ENCODE measurements at regions not wholly inside any gene's neighbourhood (a gene's known extent, or its start where the extent isn't known, plus 50 kb on each side); places are given as distances from the start of the nearest gene placed in this dataset.

- in situ Hi-C loops (cut with HindIII; ENCODE audit: low pct_ligation_motif_present, low pct_unique_long_range_greater_than_20kb, low sequenced_read_pairs) = no loop called here
Measured at GRCh38 chr3:74564560-74564959, 49.9 kb downstream of the CNTN3 start.

GRCh38 chr3:74562558-74563269 is 51.7 kb downstream of the CNTN3 start:
- DNase-seq = no peak
- in situ Hi-C loops (cut with HindIII; ENCODE audit: low pct_ligation_motif_present, low pct_unique_long_range_greater_than_20kb, low sequenced_read_pairs) = no loop called here

More at GRCh38 chr3:74564560-74564959, 49.9 kb downstream of the CNTN3 start:
- DNase-seq = no peak

- in situ Hi-C loops (cut with HindIII; ENCODE audit: low pct_ligation_motif_present, low pct_unique_long_range_greater_than_20kb, low sequenced_read_pairs) = no loop called here
- DNase-seq = no peak
Measured at GRCh38 chr3:74561881-74562280, 52.6 kb downstream of the CNTN3 start.

GRCh38 chr3:74559261-74559660 is 55.2 kb downstream of the CNTN3 start:
- in situ Hi-C loops (cut with HindIII; ENCODE audit: low pct_ligation_motif_present, low pct_unique_long_range_greater_than_20kb, low sequenced_read_pairs) = no loop called here
- no peak for DNase-seq

- in situ Hi-C loops (cut with HindIII; ENCODE audit: low pct_ligation_motif_present, low pct_unique_long_range_greater_than_20kb, low sequenced_read_pairs) = no loop called here
Measured at GRCh38 chr3:74550686-74551085, 63.8 kb downstream of the CNTN3 start.

GRCh38 chr3:74546426-74546825 is 68.0 kb downstream of the CNTN3 start:
- in situ Hi-C loops (cut with HindIII; ENCODE audit: low pct_ligation_motif_present, low pct_unique_long_range_greater_than_20kb, low sequenced_read_pairs) = no loop called here

More at GRCh38 chr3:74550686-74551085, 63.8 kb downstream of the CNTN3 start:
- DNase-seq = no peak

GRCh38 chr3:74542441-74542840 is 72.0 kb downstream of the CNTN3 start:
- in situ Hi-C loops (cut with HindIII; ENCODE audit: low pct_ligation_motif_present, low pct_unique_long_range_greater_than_20kb, low sequenced_read_pairs) = no loop called here

More at GRCh38 chr3:74546426-74546825, 68.0 kb downstream of the CNTN3 start:
- no peak for DNase-seq

GRCh38 chr3:74539876-74540275 is 74.6 kb downstream of the CNTN3 start:
- in situ Hi-C loops (cut with HindIII; ENCODE audit: low pct_ligation_motif_present, low pct_unique_long_range_greater_than_20kb, low sequenced_read_pairs) = no loop called here
- no peak for DNase-seq

More at GRCh38 chr3:74542441-74542840, 72.0 kb downstream of the CNTN3 start:
- no peak for DNase-seq

- no peak for DNase-seq
- in situ Hi-C loops (cut with HindIII; ENCODE audit: low pct_ligation_motif_present, low pct_unique_long_range_greater_than_20kb, low sequenced_read_pairs) = no loop called here
Measured at GRCh38 chr3:74538669-74539068, 75.8 kb downstream of the CNTN3 start.

- in situ Hi-C loops (cut with HindIII; ENCODE audit: low pct_ligation_motif_present, low pct_unique_long_range_greater_than_20kb, low sequenced_read_pairs) = no loop called here
- no peak for DNase-seq
Measured at GRCh38 chr3:74537857-74538256, 76.6 kb downstream of the CNTN3 start.

- DNase-seq = no peak
- in situ Hi-C loops (cut with HindIII; ENCODE audit: low pct_ligation_motif_present, low pct_unique_long_range_greater_than_20kb, low sequenced_read_pairs) = no loop called here
Measured at GRCh38 chr3:74537164-74537563, 77.3 kb downstream of the CNTN3 start.

GRCh38 chr3:74535281-74535680 is 79.2 kb downstream of the CNTN3 start:
- in situ Hi-C loops (cut with HindIII; ENCODE audit: low pct_ligation_motif_present, low pct_unique_long_range_greater_than_20kb, low sequenced_read_pairs) = no loop called here
- DNase-seq = no peak

GRCh38 chr3:74534611-74535010 is 79.8 kb downstream of the CNTN3 start:
- DNase-seq = no peak
- in situ Hi-C loops (cut with HindIII; ENCODE audit: low pct_ligation_motif_present, low pct_unique_long_range_greater_than_20kb, low sequenced_read_pairs) = no loop called here

- in situ Hi-C loops (cut with HindIII; ENCODE audit: low pct_ligation_motif_present, low pct_unique_long_range_greater_than_20kb, low sequenced_read_pairs) = no loop called here
- no peak for DNase-seq
Measured at GRCh38 chr3:74532446-74532845, 82.0 kb downstream of the CNTN3 start.

GRCh38 chr3:74531491-74531890 is 83.0 kb downstream of the CNTN3 start:
- DNase-seq = no peak
- in situ Hi-C loops (cut with HindIII; ENCODE audit: low pct_ligation_motif_present, low pct_unique_long_range_greater_than_20kb, low sequenced_read_pairs) = no loop called here

GRCh38 chr3:74529145-74529544 is 85.3 kb downstream of the CNTN3 start:
- DNase-seq = no peak
- in situ Hi-C loops (cut with HindIII; ENCODE audit: low pct_ligation_motif_present, low pct_unique_long_range_greater_than_20kb, low sequenced_read_pairs) = no loop called here

- no peak for DNase-seq
- in situ Hi-C loops (cut with HindIII; ENCODE audit: low pct_ligation_motif_present, low pct_unique_long_range_greater_than_20kb, low sequenced_read_pairs) = no loop called here
Measured at GRCh38 chr3:74527566-74527965, 86.9 kb downstream of the CNTN3 start.

- DNase-seq = no peak
- in situ Hi-C loops (cut with HindIII; ENCODE audit: low pct_ligation_motif_present, low pct_unique_long_range_greater_than_20kb, low sequenced_read_pairs) = no loop called here
Measured at GRCh38 chr3:74523811-74524210, 90.6 kb downstream of the CNTN3 start.

GRCh38 chr3:74520895-74521294 is 93.6 kb downstream of the CNTN3 start:
- in situ Hi-C loops (cut with HindIII; ENCODE audit: low pct_ligation_motif_present, low pct_unique_long_range_greater_than_20kb, low sequenced_read_pairs) = no loop called here
- no peak for DNase-seq

GRCh38 chr3:74518610-74519009 is 95.8 kb downstream of the CNTN3 start:
- in situ Hi-C loops (cut with HindIII; ENCODE audit: low pct_ligation_motif_present, low pct_unique_long_range_greater_than_20kb, low sequenced_read_pairs) = no loop called here

More at GRCh38 chr3:74518610-74519009, 95.8 kb downstream of the CNTN3 start:
- DNase-seq = no peak
